HCEC 1CT (cell line): ENCODE measurements at regions not wholly inside any gene's neighbourhood (a gene's known extent, or its start where the extent isn't known, plus 50 kb on each side); places are given as distances from the start of the nearest gene placed in this dataset.

Experiments used
- DNase-seq: peaks from one replicate; pipeline ENCODE4 v3.0.0-alpha.2; 2017

GRCh38 chr2:183214680-183215079 is 90.4 kb downstream of the NUP35 start:
- DNase-seq: no peak

GRCh38 chr2:183215917-183216316 is 91.7 kb downstream of the NUP35 start:
- DNase-seq: no peak

- DNase-seq: peak; percentile 8
Measured at GRCh38 chr2:183219888-183220287, 95.6 kb downstream of the NUP35 start.

GRCh38 chr2:183222751-183223150 is 98.5 kb downstream of the NUP35 start:
- DNase-seq: no peak

- no peak for DNase-seq
Measured at GRCh38 chr2:183224948-183225347, 100.7 kb downstream of the NUP35 start.

- DNase-seq: no peak
Measured at GRCh38 chr2:183227176-183227575, 102.9 kb downstream of the NUP35 start.

GRCh38 chr2:183229386-183229785 is 105.1 kb downstream of the NUP35 start:
- peak; percentile 53 for DNase-seq

GRCh38 chr2:183232161-183232865 is 108.1 kb downstream of the NUP35 start:
- DNase-seq: no peak

- no peak for DNase-seq
Measured at GRCh38 chr2:183242937-183243336, 118.7 kb downstream of the NUP35 start.

- no peak for DNase-seq
Measured at GRCh38 chr2:183243758-183244157, 119.5 kb downstream of the NUP35 start.

GRCh38 chr2:183244300-183244844 is 120.1 kb downstream of the NUP35 start:
- no peak for DNase-seq

GRCh38 chr2:183248866-183249567 is 124.8 kb downstream of the NUP35 start:
- peak; percentile 54 for DNase-seq

- DNase-seq: no peak
Measured at GRCh38 chr2:183250061-183250460, 125.8 kb downstream of the NUP35 start.

- DNase-seq: peak; percentile 25
Measured at GRCh38 chr2:183250472-183250871, 126.2 kb downstream of the NUP35 start.

GRCh38 chr2:183253441-183254130 is 129.3 kb downstream of the NUP35 start:
- no peak for DNase-seq

- no peak for DNase-seq
Measured at GRCh38 chr2:183255411-183255810, 131.2 kb downstream of the NUP35 start.

- DNase-seq: no peak
Measured at GRCh38 chr2:183259921-183260320, 135.7 kb downstream of the NUP35 start.

GRCh38 chr2:183260527-183260926 is 136.3 kb downstream of the NUP35 start:
- DNase-seq: no peak

- DNase-seq: no peak
Measured at GRCh38 chr2:183264890-183265535, 140.8 kb downstream of the NUP35 start.

GRCh38 chr2:183267148-183267827 is 143.0 kb downstream of the NUP35 start:
- DNase-seq: no peak

GRCh38 chr2:183269956-183270355 is 145.7 kb downstream of the NUP35 start:
- DNase-seq: peak; percentile 30

GRCh38 chr2:183283209-183283608 is 159.0 kb downstream of the NUP35 start:
- DNase-seq: peak; percentile 67
